WI38 (cell line): ENCODE measurements at regions not wholly inside any gene's neighbourhood (a gene's known extent, or its start where the extent isn't known, plus 50 kb on each side); places are given as distances from the start of the nearest gene placed in this dataset.

Experiments
- H3K4me3 ChIP-seq: 2 replicates; pipeline ENCODE4 v1.5.1; 2011; ENCODE audit warnings: low read depth, mild to moderate bottlenecking, control low read depth, low read length
- CTCF ChIP-seq: IDR thresholded peaks from 2 replicates; pipeline ENCODE4 v1.5.1; 2012; ENCODE audit warnings: low read depth, mild to moderate bottlenecking, control low read depth, low read length

DNA sequence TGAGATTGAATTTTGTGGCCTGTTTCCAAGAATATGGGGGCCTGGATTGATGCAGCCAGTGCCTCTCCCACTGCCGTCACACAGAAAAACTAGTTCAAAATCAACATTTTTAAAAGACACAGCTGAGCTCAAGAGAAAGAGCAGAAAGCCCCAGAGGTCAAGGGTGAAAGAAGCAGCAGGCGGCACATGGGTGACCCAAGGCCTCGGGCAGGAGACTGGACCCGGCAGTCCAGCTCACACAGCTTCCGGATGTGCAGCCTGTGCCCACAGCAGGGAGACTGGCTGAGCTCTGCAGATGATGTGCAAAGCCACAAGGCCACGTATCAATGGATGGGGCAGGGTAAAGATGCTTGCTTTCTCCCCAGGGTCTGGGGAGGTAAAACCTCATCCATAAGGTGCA is 50.4 kb upstream of the RNF32 start:
- TF ChIP-seq CTCF: no peak
- H3K4me3 ChIP-seq: no peak overlapping the region

- TF ChIP-seq CTCF: no peak
- H3K4me3 ChIP-seq: no peak overlapping the region
Measured at GRCh38 chr7:156589808-156590207, 50.8 kb upstream of the RNF32 start.

GRCh38 chr7:156585926-156586325 is 54.6 kb upstream of the RNF32 start:
- no peak overlapping the region for H3K4me3 ChIP-seq
- TF ChIP-seq CTCF: no peak

- H3K4me3 ChIP-seq: no peak overlapping the region
- TF ChIP-seq CTCF: no peak
Measured at GRCh38 chr7:156585025-156585648, 55.4 kb upstream of the RNF32 start.

DNA sequence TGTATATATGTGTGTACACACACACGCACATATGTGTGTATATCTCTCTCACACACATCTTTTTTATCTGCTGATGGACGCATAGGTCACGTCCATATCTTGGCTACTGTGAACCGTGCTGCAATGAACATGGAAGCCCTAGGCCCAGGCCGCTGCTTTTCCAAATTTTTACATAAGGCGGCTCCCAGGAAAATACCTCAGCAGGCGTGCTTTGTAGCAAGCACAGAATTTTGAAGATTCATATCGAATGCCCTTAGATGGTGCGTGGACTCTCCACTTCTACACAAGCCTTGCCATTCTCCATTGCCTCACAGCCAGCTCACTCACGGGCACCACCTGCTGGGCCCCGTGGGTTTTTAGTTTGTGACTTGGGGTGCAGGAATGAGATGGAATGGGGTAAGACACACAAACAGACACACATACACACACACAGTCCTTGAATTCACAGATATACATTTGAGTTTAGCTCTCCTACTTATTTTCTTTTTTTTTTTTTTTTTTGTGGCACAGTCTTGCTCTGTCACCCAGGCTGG is 57.9 kb upstream of the RNF32 start:
- no peak overlapping the region for H3K4me3 ChIP-seq
- no peak for TF ChIP-seq CTCF

GRCh38 chr7:156580036-156580435 is 60.5 kb upstream of the RNF32 start:
- TF ChIP-seq CTCF: no peak

GRCh38 chr7:156579566-156579965 is 61.0 kb upstream of the RNF32 start:
- no peak overlapping the region for H3K4me3 ChIP-seq
- no peak for TF ChIP-seq CTCF

More at GRCh38 chr7:156580036-156580435, 60.5 kb upstream of the RNF32 start:
- H3K4me3 ChIP-seq: no peak overlapping the region
